Tibial nerve (tissue), 3 donors: ENCODE measurements at regions not wholly inside any gene's neighbourhood (a gene's known extent, or its start where the extent isn't known, plus 50 kb on each side); places are given as distances from the start of the nearest gene placed in this dataset.

Experiments
- CTCF ChIP-seq, 5 experiments: fragments of 200-600 bp in 3 of 5; fragments of 450-650 bp in 2 of 5; sonication (generic) in 3 of 5; IDR thresholded peaks; one replicate each; pipeline ENCODE4 v1.5.1; 2016 to 2019; ENCODE audit warnings: antibody characterized with exemption in 5 of 5, mild to moderate bottlenecking in 3 of 5, moderate library complexity in 2 of 5
- POLR2A ChIP-seq, 2 donors: fragments of 450-650 bp; IDR thresholded peaks; one replicate each; pipeline ENCODE4 v1.6.1; 2017; ENCODE audit warnings: antibody characterized with exemption in 2 of 2, mild to moderate bottlenecking in 2 of 2, moderate library complexity in 2 of 2

GRCh38 chr13:47592256-47592655 lies 408.8 kb downstream of the SUCLA2 start:
- TF ChIP-seq POLR2A (IDR thresholded peaks at IDR 0.05) (no peak), CTCF (IDR thresholded peaks at IDR 0.05) (no peak)
